Type B pancreatic cell (in vitro differentiated cells): ENCODE measurements at regions not wholly inside any gene's neighbourhood (a gene's known extent, or its start where the extent isn't known, plus 50 kb on each side); places are given as distances from the start of the nearest gene placed in this dataset.

Experiments used
- DNase-seq: peaks from one replicate; pipeline ENCODE4 v3.0.0; 2021; ENCODE audit warnings: mixed read lengths; ENCODE audit not compliant: unreplicated experiment; ENCODE audit errors: extremely low spot score
- H3K27ac Mint-ChIP-seq: 2 replicates; pipeline ENCODE4 v1.8.0; 2021; ENCODE audit warnings: mild to moderate bottlenecking, mixed read lengths
- H3K27me3 Mint-ChIP-seq: 2 replicates; pipeline ENCODE4 v1.8.0; 2021; ENCODE audit warnings: mixed read lengths
- H3K36me3 Mint-ChIP-seq: 2 replicates; pipeline ENCODE4 v1.8.0; 2021; ENCODE audit warnings: mixed read lengths
- H3K4me1 Mint-ChIP-seq: one replicate; pipeline ENCODE4 v1.8.0; 2021; ENCODE audit warnings: mixed read lengths; ENCODE audit not compliant: unreplicated experiment
- H3K4me3 Mint-ChIP-seq: 2 replicates; pipeline ENCODE4 v1.8.0; 2021; ENCODE audit warnings: mild to moderate bottlenecking, mixed read lengths
- H3K9me3 Mint-ChIP-seq: 2 replicates; pipeline ENCODE4 v1.8.0; 2021; ENCODE audit warnings: mixed read lengths
- TF ChIP-seq, protein P1 (sequence below): fragments of 200-600 bp; sonication (generic); conservative IDR thresholded peaks from 2 replicates; pipeline ENCODE4 v1.5.0; 2021; ENCODE audit warnings: antibody characterized with exemption, mild to moderate bottlenecking

DNA sequence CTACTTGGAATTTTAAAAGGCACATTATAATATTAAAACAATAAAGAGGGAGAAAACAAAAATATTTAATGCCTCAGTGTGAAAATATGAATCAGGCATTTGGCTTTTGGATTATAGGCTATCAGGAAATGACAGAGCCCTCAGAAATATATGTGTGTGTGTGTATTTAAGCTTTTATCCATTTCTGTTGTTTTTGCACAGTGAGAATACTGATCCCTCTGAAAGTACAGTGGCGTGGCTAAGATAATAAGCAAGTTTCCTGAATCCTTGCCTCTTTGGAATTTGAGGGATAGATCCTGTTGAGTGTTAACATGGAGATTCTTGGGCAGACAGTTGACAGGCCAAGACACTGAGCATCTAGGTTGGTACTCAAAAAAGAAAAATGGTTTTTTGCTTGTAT lies 234.8 kb upstream of the ZBTB20 start:
- no peak for DNase-seq
- TF ChIP-seq, protein P1, sequence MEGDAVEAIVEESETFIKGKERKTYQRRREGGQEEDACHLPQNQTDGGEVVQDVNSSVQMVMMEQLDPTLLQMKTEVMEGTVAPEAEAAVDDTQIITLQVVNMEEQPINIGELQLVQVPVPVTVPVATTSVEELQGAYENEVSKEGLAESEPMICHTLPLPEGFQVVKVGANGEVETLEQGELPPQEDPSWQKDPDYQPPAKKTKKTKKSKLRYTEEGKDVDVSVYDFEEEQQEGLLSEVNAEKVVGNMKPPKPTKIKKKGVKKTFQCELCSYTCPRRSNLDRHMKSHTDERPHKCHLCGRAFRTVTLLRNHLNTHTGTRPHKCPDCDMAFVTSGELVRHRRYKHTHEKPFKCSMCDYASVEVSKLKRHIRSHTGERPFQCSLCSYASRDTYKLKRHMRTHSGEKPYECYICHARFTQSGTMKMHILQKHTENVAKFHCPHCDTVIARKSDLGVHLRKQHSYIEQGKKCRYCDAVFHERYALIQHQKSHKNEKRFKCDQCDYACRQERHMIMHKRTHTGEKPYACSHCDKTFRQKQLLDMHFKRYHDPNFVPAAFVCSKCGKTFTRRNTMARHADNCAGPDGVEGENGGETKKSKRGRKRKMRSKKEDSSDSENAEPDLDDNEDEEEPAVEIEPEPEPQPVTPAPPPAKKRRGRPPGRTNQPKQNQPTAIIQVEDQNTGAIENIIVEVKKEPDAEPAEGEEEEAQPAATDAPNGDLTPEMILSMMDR = no peak
- no peaks in the 10 kb centered on the region for H3K27me3 Mint-ChIP-seq
- H3K27ac Mint-ChIP-seq = no peak overlapping the region
- no peaks in the 10 kb centered on the region for H3K9me3 Mint-ChIP-seq
- H3K4me3 Mint-ChIP-seq = no peak overlapping the region
- H3K36me3 Mint-ChIP-seq = no peaks in the 10 kb centered on the region
- H3K4me1 Mint-ChIP-seq = no peaks in the 10 kb centered on the region

DNA sequence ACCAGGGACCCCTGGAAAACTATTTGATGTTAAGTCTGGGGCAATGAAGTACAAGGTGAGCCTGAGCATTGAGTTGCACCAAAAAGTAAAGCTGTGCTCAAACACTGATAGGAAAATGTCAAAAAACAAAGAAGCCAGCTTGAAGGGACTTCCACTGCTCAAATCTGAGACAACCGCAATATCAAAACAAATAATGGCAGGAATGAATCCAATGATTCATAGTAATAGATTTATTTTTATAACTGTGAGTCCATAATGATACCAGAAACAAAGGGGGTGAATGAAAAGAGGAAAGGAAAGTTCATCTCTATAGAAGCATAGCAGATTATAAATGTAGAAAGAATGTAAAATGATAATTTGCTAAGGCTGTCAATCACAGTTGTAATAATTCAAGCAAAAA lies 237.3 kb upstream of the ZBTB20 start:
- H3K4me1 Mint-ChIP-seq = no peaks in the 10 kb centered on the region
- H3K27ac Mint-ChIP-seq = no peak overlapping the region
- DNase-seq = no peak
- H3K36me3 Mint-ChIP-seq = no peaks in the 10 kb centered on the region
- no peaks in the 10 kb centered on the region for H3K27me3 Mint-ChIP-seq
- no peak overlapping the region for H3K4me3 Mint-ChIP-seq
- TF ChIP-seq, protein P1 = no peak
- no peaks in the 10 kb centered on the region for H3K9me3 Mint-ChIP-seq

DNA sequence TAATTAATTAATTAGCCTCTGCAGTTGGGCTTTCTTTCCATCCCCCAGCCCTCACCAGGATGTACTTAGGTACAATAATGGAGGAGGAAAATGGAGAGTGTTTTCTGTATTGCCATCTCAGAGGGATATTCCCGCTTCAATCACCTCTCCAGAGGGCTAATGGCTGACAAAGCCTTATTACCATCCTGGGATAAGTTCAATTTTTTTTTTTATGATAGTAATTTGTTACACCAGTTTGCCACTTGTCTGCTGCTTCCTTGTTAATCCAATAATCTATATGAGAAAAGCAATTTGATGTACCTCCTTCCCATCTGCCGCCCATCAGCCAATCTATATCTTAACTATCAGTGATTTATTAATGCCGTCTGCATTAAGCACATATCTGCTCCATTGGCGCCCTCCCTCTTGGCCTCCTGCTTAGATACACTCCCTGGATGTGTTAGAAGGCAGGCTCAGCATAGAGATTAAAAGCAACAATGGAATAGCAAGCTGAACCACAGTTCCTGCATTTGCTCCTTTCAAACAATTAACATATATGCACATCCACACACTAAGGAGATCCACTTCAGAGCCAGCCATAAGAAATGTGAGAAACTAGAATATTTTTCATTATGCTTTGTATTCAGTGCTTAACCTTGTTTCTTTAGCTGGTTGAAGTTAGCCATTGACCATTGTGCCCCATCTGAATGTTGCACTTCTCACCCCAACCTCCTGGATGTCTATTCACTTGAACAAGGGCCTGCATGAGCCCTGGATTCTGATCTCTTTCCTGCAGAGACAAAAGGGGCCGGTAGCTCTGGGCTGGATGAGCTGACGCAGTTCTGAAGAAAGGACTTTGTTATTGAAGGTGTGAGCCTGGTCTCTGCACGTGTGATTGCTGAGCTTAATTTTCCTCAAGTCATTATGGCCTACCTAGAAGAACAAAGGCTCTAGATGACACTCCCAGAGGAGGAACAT lies 237.3 kb upstream of the GAP43 start:
- no peaks in the 10 kb centered on the region for H3K4me1 Mint-ChIP-seq
- no peaks in the 10 kb centered on the region for H3K36me3 Mint-ChIP-seq
- no peak for DNase-seq
- no peak overlapping the region for H3K27ac Mint-ChIP-seq
- H3K4me3 Mint-ChIP-seq = no peak overlapping the region
- TF ChIP-seq, protein P1 = no peak
- no peaks in the 10 kb centered on the region for H3K27me3 Mint-ChIP-seq
- H3K9me3 Mint-ChIP-seq = no peaks in the 10 kb centered on the region

DNA sequence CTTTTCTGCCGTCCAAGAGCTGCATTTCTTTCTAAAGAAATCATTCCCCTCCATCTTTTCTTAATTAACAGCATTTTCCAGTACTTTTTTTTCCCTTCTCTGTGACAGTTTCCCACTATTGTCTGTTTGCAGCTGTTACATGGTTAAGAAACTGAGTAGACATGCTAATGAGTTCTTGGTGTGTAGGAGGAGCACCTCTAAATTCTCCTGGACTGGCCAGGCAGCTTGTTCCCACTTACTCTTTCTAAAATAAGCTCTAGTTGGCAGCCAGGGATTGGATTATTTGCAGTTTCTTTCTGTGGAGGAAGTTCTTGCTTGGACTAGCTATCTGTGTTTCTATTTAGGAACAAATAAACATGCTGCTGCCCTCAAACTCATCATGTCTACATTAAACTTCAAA lies 235.1 kb upstream of the GAP43 start:
- no peak overlapping the region for H3K27ac Mint-ChIP-seq
- no peaks in the 10 kb centered on the region for H3K36me3 Mint-ChIP-seq
- no peak overlapping the region for H3K4me3 Mint-ChIP-seq
- DNase-seq = no peak
- TF ChIP-seq, protein P1 = no peak
- H3K9me3 Mint-ChIP-seq = no peaks in the 10 kb centered on the region
- no peaks in the 10 kb centered on the region for H3K4me1 Mint-ChIP-seq
- H3K27me3 Mint-ChIP-seq = no peaks in the 10 kb centered on the region

DNA sequence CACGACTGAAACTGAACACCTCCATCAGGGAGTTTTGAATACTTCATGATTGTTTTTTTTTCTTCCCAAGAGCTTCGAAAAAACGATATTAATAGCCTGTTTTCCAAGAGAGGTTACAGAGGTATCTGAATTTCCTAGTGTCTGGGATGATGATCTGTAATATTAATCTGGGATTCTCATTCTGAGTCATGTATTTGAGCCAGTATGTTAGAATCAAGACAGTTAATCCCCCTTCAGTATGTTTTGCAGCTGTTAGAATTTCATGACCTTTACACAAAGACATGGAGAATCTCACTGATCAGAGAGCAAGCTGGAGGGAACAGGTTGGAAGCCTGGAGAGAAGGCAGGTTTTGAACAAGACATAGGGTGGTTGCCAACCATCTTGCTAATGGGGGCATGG lies 234.5 kb upstream of the GAP43 start:
- Mint-ChIP-seq H3K9me3 (no peaks in the 10 kb centered on the region), H3K27me3 (no peaks in the 10 kb centered on the region), H3K4me1 (no peaks in the 10 kb centered on the region), H3K36me3 (no peaks in the 10 kb centered on the region), H3K4me3 (no peak overlapping the region), H3K27ac (no peak overlapping the region)
- no peak for DNase-seq
- TF ChIP-seq, protein P1 = no peak
